IMR-90 (cell line): ENCODE measurements at regions not wholly inside any gene's neighbourhood (a gene's known extent, or its start where the extent isn't known, plus 50 kb on each side); places are given as distances from the start of the nearest gene placed in this dataset.

Experiments used
- ATAC-seq: fragments of 200-7000 bp; cut with Tn5 transposase; 2 replicates; pipeline ENCODE4 v1.9.1; 2020; ENCODE audit warnings: low read depth, mild to moderate bottlenecking, moderate library complexity
- BruUV-seq: library from RNA; stranded (reverse); fragments of 400-500 nt; replicated peaks from 2 replicates; lab custom pipeline; 2021; lab: Mats Ljungman, UMichigan
- CTCF ChIA-PET: fragments of 300-600 bp; formaldehyde crosslinking; extraction: SDS; loops from one replicate; lab custom pipeline; 2021; ENCODE audit warnings: antibody characterized with exemption; lab: Yijun Ruan, JAX
- POLR2A ChIA-PET: fragments of 300-600 bp; sonication (Branson Sonifier 250); formaldehyde crosslinking; loops from one replicate; lab custom pipeline; 2022; ENCODE audit warnings: antibody characterized with exemption; ENCODE audit not compliant: unreplicated experiment; lab: Charles Lee
- DNase-seq: peaks from one replicate; pipeline ENCODE4 v3.0.0; 2013
- H2AFZ ChIP-seq: replicated peaks from 2 replicates; pipeline ENCODE3; 2013; ENCODE audit warnings: low read length, mild to moderate bottlenecking; ENCODE audit not compliant: poor library complexity
- H2AK5ac ChIP-seq: 2 replicates; pipeline ENCODE4 v1.6.1; 2013; ENCODE audit warnings: low read depth, low read length, inconsistent platforms
- H2AK9ac ChIP-seq: replicated peaks from 2 replicates; pipeline ENCODE3; 2013; ENCODE audit warnings: mild to moderate bottlenecking, low read depth, low read length, moderate library complexity; ENCODE audit not compliant: poor library complexity
- H2BK120ac ChIP-seq: 2 replicates; pipeline ENCODE4 v1.6.1; 2013; ENCODE audit warnings: low read depth, low read length, inconsistent platforms
- H2BK15ac ChIP-seq: 3 replicates; pipeline ENCODE4 v1.6.1; 2013; ENCODE audit warnings: low read depth, low read length, inconsistent platforms
- H2BK20ac ChIP-seq: 2 replicates; pipeline ENCODE4 v1.6.1; 2013; ENCODE audit warnings: low read depth, mild to moderate bottlenecking, inconsistent platforms, low read length, moderate library complexity
- H2BK5ac ChIP-seq: 2 replicates; pipeline ENCODE4 v1.6.1; 2013; ENCODE audit warnings: mild to moderate bottlenecking, low read depth, low read length, inconsistent platforms; ENCODE audit not compliant: poor library complexity, severe bottlenecking
- H3K14ac ChIP-seq: replicated peaks from 2 replicates; pipeline ENCODE4 v1.6.1; 2013; ENCODE audit warnings: low read depth, low read length, inconsistent platforms
- H3K18ac ChIP-seq: 2 replicates; pipeline ENCODE4 v1.6.1; 2013; ENCODE audit warnings: low read depth, low read length, control low read depth
- H3K23ac ChIP-seq: 2 replicates; pipeline ENCODE4 v1.6.1; 2013; ENCODE audit warnings: low read depth, low read length, inconsistent platforms
- H3K27ac ChIP-seq: 2 replicates; pipeline ENCODE4 v1.5.1; 2013; ENCODE audit warnings: mild to moderate bottlenecking, control low read depth, low read length; ENCODE audit not compliant: insufficient read depth
- H3K27me3 ChIP-seq: 2 replicates; pipeline ENCODE4 v1.6.1; 2013; ENCODE audit warnings: low read length; ENCODE audit not compliant: control insufficient read depth, insufficient read depth
- H3K36me3 ChIP-seq: 2 replicates; pipeline ENCODE4 v1.6.1; 2013; ENCODE audit warnings: low read length, mixed read lengths; ENCODE audit not compliant: control insufficient read depth, insufficient read depth
- H3K4ac ChIP-seq: 2 replicates; pipeline ENCODE4 v1.6.1; 2013; ENCODE audit warnings: low read depth, low read length, inconsistent platforms
- H3K4me1 ChIP-seq: 2 replicates; pipeline ENCODE4 v1.6.1; 2013; ENCODE audit warnings: low read length, mixed read lengths; ENCODE audit not compliant: control insufficient read depth, insufficient read depth
- H3K4me2 ChIP-seq: 2 replicates; pipeline ENCODE4 v1.6.1; 2013; ENCODE audit warnings: low read depth, mild to moderate bottlenecking, control low read depth, low read length, moderate library complexity
- H3K4me3 ChIP-seq: 2 replicates; pipeline ENCODE4 v1.5.1; 2013; ENCODE audit warnings: low read depth, mild to moderate bottlenecking, control low read depth, low read length, moderate library complexity; ENCODE audit not compliant: insufficient read depth
- H3K56ac ChIP-seq: 2 replicates; pipeline ENCODE4 v1.6.1; 2013; ENCODE audit warnings: low read length, inconsistent platforms; ENCODE audit not compliant: insufficient read depth; ENCODE audit errors: extremely low read depth
- H3K79me1 ChIP-seq, 2 experiments: 2 replicates each; pipeline ENCODE4 v1.6.1; 2013; ENCODE audit warnings: low read length in 2 of 2, inconsistent platforms in 1 of 2, low read depth in 1 of 2
- H3K9ac ChIP-seq: 2 replicates; pipeline ENCODE4 v1.6.1; 2013; ENCODE audit warnings: low read depth, low read length, control low read depth
- H3K9me1 ChIP-seq: 2 replicates; pipeline ENCODE4 v1.6.1; 2013; ENCODE audit warnings: low read length, inconsistent platforms; ENCODE audit not compliant: insufficient read depth
- H3K9me3 ChIP-seq: 2 replicates; pipeline ENCODE4 v1.6.1; 2013; ENCODE audit warnings: low read length; ENCODE audit not compliant: control insufficient read depth, insufficient read depth
- H4K20me1 ChIP-seq: 2 replicates; pipeline ENCODE4 v1.6.1; 2013; ENCODE audit warnings: low read length, inconsistent platforms; ENCODE audit not compliant: insufficient read depth
- H4K5ac ChIP-seq: 2 replicates; pipeline ENCODE4 v1.6.1; 2013; ENCODE audit warnings: mild to moderate bottlenecking, low read depth, low read length, control low read depth
- H4K8ac ChIP-seq, 2 experiments: 2 replicates each; pipeline ENCODE4 v1.6.1; 2013; ENCODE audit warnings: low read depth in 2 of 2, low read length in 2 of 2, control low read depth in 1 of 2, inconsistent platforms in 1 of 2
- H4K91ac ChIP-seq: 2 replicates; pipeline ENCODE4 v1.6.1; 2013; ENCODE audit warnings: low read depth, low read length, inconsistent platforms; ENCODE audit not compliant: insufficient read depth
- BHLHE40 ChIP-seq: fragments of 150-350 bp; IDR thresholded peaks from 2 replicates; pipeline ENCODE4 v1.6.1; 2016; ENCODE audit warnings: mild to moderate bottlenecking, low read depth, low read length
- CEBPB ChIP-seq: IDR thresholded peaks from 2 replicates; pipeline ENCODE4 v1.6.1; 2012; ENCODE audit warnings: low read depth, low read length, improper control_type of control experiment
- CHD1 ChIP-seq: IDR thresholded peaks from 2 replicates; pipeline ENCODE4 v1.6.1; 2012; ENCODE audit warnings: low read depth, low read length, improper control_type of control experiment
- CTCF ChIP-seq: conservative IDR thresholded peaks from 2 replicates; pipeline ENCODE4 v1.5.1; 2012; ENCODE audit warnings: mild to moderate bottlenecking, low read depth, low read length, improper control_type of control experiment
- ELK1 ChIP-seq: fragments of 150-350 bp; IDR thresholded peaks from 2 replicates; pipeline ENCODE4 v1.6.1; 2016; ENCODE audit warnings: low read depth, mild to moderate bottlenecking, low read length, moderate library complexity, borderline replicate concordance
- FOS ChIP-seq: fragments of 150-350 bp; IDR thresholded peaks from 2 replicates; pipeline ENCODE4 v1.6.1; 2016; ENCODE audit warnings: low read depth, low read length
- MAFK ChIP-seq: IDR thresholded peaks from 2 replicates; pipeline ENCODE4 v1.6.1; 2012; ENCODE audit warnings: low read depth, low read length, improper control_type of control experiment
- MAZ ChIP-seq: IDR thresholded peaks from 2 replicates; pipeline ENCODE4 v1.6.1; 2012; ENCODE audit warnings: low read depth, mild to moderate bottlenecking, low read length, improper control_type of control experiment, moderate library complexity, borderline replicate concordance
- MXI1 ChIP-seq: IDR thresholded peaks from 2 replicates; pipeline ENCODE4 v1.6.1; 2012; ENCODE audit warnings: low read depth, mild to moderate bottlenecking, low read length, moderate library complexity, borderline replicate concordance
- NFE2L2 ChIP-seq: fragments of 150-350 bp; IDR thresholded peaks from 2 replicates; pipeline ENCODE4 v1.6.1; 2016; ENCODE audit warnings: low read depth, mild to moderate bottlenecking, low read length
- POLR2A ChIP-seq: IDR thresholded peaks from 2 replicates; pipeline ENCODE4 v1.6.1; 2012; ENCODE audit warnings: mild to moderate bottlenecking, low read depth, low read length
- RAD21 ChIP-seq: IDR thresholded peaks from 2 replicates; pipeline ENCODE4 v1.6.1; 2012; ENCODE audit warnings: low read length, improper control_type of control experiment
- RCOR1 ChIP-seq: IDR thresholded peaks from 2 replicates; pipeline ENCODE4 v1.6.1; 2012; ENCODE audit warnings: mild to moderate bottlenecking, low read length, improper control_type of control experiment; ENCODE audit not compliant: insufficient replicate concordance
- RFX5 ChIP-seq: IDR thresholded peaks from 2 replicates; pipeline ENCODE4 v1.8.0; 2012; ENCODE audit warnings: low read depth, mild to moderate bottlenecking, low read length, moderate library complexity
- SMC3 ChIP-seq: fragments of 150-350 bp; IDR thresholded peaks from 2 replicates; pipeline ENCODE4 v1.6.1; 2016; ENCODE audit warnings: low read depth, mild to moderate bottlenecking, antibody characterized with exemption, low read length, moderate library complexity
- USF2 ChIP-seq: fragments of 150-350 bp; IDR thresholded peaks from 2 replicates; pipeline ENCODE4 v1.6.1; 2017; ENCODE audit warnings: mild to moderate bottlenecking, antibody characterized with exemption, low read length, low read depth
- WGBS, 2 experiments: methylation state at CpG; one replicate each; pipeline versions ENCODE4 v1.1.5 to v1.1.7; 2013; ENCODE audit warnings: missing lambda C conversion rate in 2 of 2; ENCODE audit not compliant: insufficient read length in 1 of 2; ENCODE audit errors: extremely low coverage in 2 of 2; 5-methylcytosine and 5-hydroxymethylcytosine counted together
- dilution Hi-C: fragments of 300-500 bp; cut with HindIII; formaldehyde crosslinking; loops from one replicate; pipeline ENCODE4 v1.14.3; 2018; ENCODE audit warnings: low sequenced_read_pairs; ENCODE audit not compliant: unreplicated experiment
- in situ Hi-C: fragments of 300-500 bp; cut with MboI; formaldehyde crosslinking; loops from 3 replicates; pipeline ENCODE4 v1.14.3; 2019; ENCODE audit warnings: low sequenced_read_pairs, inconsistent platforms, mixed read lengths
- intact Hi-C: fragments of 100-400 bp; cut with micrococcal nuclease; formaldehyde crosslinking; loops from 2 replicates; pipeline ENCODE4 v1.10.0; 2022

- peaks cover 27% of the 10 kb centered on the region for H3K27me3 ChIP-seq
- H2BK15ac ChIP-seq: no peak overlapping the region
- H2BK5ac ChIP-seq: no peak overlapping the region
- in situ Hi-C loops (no loop called here), dilution Hi-C loops (no loop called here), intact Hi-C loops (no loop called here)
- no peak overlapping the region for H2AK5ac ChIP-seq
- H3K9ac ChIP-seq: no peak overlapping the region
- H3K9me1 ChIP-seq: no peaks in the 10 kb centered on the region
- no peak overlapping the region for H4K5ac ChIP-seq
- H4K91ac ChIP-seq: no peak overlapping the region
- WGBS, 2 experiments: no CpG with 5 or more reads among the region's 5 CpGs
- no peak overlapping the region for H3K23ac ChIP-seq
- no peak overlapping the region for H2AK9ac ChIP-seq
- no peak overlapping the region for H4K8ac ChIP-seq
- no peak overlapping the region for H3K14ac ChIP-seq
- no peak overlapping the region for H3K4ac ChIP-seq
- H3K4me3 ChIP-seq: no peak overlapping the region
- no peak overlapping the region for H3K4me2 ChIP-seq
- H3K36me3 ChIP-seq: no peaks in the 10 kb centered on the region
- H3K18ac ChIP-seq: no peak overlapping the region
- H3K79me1 ChIP-seq: no peaks in the 10 kb centered on the region
- ATAC-seq (no peak), DNase-seq (no peak)
- H3K4me1 ChIP-seq: no peaks in the 10 kb centered on the region
- no peak overlapping the region for H2BK20ac ChIP-seq
- CTCF ChIA-PET: interaction anchor here (0.6 kb wide), 1 partner anchor 70 kb away, joined by 3 read pairs; no protein-coding TSS in a partner anchor
- H4K20me1 ChIP-seq: no peaks in the 10 kb centered on the region
- TF ChIP-seq CHD1: no peak
- no peak for TF ChIP-seq RAD21
- TF ChIP-seq POLR2A: no peak
- TF ChIP-seq RFX5: no peak
- TF ChIP-seq MXI1: no peak
- TF ChIP-seq CTCF: no peak
- TF ChIP-seq FOS: no peak
- TF ChIP-seq CEBPB: no peak
- no peak for TF ChIP-seq MAZ
- TF ChIP-seq SMC3: no peak
- TF ChIP-seq RCOR1: no peak
- TF ChIP-seq USF2: no peak
- no peak for TF ChIP-seq ELK1
- no peak for TF ChIP-seq NFE2L2
- no peak for TF ChIP-seq MAFK
- no peak for TF ChIP-seq BHLHE40
- H3K56ac ChIP-seq: no peak overlapping the region
- no peak overlapping the region for H3K27ac ChIP-seq
- no peak overlapping the region for H2BK120ac ChIP-seq
- no TSS peak for BruUV-seq
- H3K9me3 ChIP-seq: peaks cover 19% of the 10 kb centered on the region
- no peak overlapping the region for H2AFZ ChIP-seq
- POLR2A ChIA-PET: no interaction called here
These were observed 152.5 kb upstream of the GLI2 start for GRCh38 chr2:120583121-120583520.
